A549 (cell line): ENCODE measurements at regions not wholly inside any gene's neighbourhood (a gene's known extent, or its start where the extent isn't known, plus 50 kb on each side); places are given as distances from the start of the nearest gene placed in this dataset.

Experiments used
- CTCF ChIP-seq: fragments of >200 bp; sonication (Bioruptor Twin); formaldehyde crosslinking; IDR thresholded peaks from 3 replicates; pipeline ENCODE4 v1.5.1; 2016
- POLR2A ChIP-seq: IDR thresholded peaks from 2 replicates; pipeline ENCODE4 v1.6.1; 2012; ENCODE audit warnings: mild to moderate bottlenecking, low read length
- SMC3 ChIP-seq: fragments of >200 bp; sonication (Bioruptor Twin); formaldehyde crosslinking; IDR thresholded peaks from 3 replicates; pipeline ENCODE4 v1.6.1; 2018; ENCODE audit warnings: inconsistent platforms

GRCh38 chr6:4402477-4402976 lies 267.2 kb upstream of the ECI2 start:
- TF ChIP-seq POLR2A (no peak), CTCF (no peak), SMC3 (0 out of 3 replicates have a peak, but pooled peaks have one; percentile 12)
